Stimulated activated CD4-positive, alpha-beta T cell treated with anti-CD3 and anti-CD28 coated beads, Interleukin-12 subunit alpha, Interleukin-12 subunit beta, amount 100 ng/mL, for 4 hours (primary cell): ENCODE measurements at regions not wholly inside any gene's neighbourhood (a gene's known extent, or its start where the extent isn't known, plus 50 kb on each side); places are given as distances from the start of the nearest gene placed in this dataset.
"Not testable (repeated sequence)": the region's sequence is repeated elsewhere in the genome, so short reads cannot be mapped to it uniquely, and the experiment has no call there.

Experiments
- DNase-seq: peaks from one replicate; pipeline ENCODE4 v3.0.0-alpha.2; 2020

DNA sequence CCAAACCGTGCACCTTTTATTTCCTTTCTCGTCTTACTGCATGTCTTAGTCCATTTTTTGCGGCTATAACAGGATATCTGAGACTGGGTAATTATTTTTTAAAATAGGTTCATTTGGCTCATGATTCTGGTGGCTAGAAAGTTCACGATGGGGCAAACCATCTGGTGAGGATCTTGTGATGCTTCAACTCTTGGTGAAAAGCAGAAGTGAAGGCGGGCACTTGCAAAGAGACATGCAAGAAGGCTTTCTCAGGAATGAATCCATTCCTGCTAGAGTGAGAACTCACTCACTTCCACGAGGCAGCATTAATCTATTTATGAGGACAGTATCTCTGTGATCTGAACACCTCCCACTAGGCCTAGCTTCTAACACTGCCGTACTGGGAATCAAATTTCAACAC lies 327.1 kb upstream of the RBMS1 start:
- DNase-seq, result no peak

DNA sequence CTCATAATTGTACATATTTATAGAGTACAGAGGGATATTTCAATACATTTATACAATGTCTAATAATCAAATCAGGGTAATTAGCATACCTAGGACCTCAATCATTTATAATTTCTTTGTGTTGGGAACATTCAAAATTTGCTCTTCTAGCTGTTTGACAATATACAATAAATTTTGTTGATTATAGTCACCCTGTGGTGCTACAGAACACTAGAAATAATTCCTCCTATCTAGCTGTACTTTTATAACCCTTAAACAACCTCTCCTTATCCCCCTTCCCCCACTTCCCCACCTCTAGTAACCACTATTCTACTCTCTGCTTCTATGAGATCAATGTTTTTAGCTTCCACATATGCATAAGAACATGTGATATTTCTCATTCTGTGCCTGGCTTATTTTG lies 328.4 kb upstream of the RBMS1 start:
- no peak for DNase-seq

DNA sequence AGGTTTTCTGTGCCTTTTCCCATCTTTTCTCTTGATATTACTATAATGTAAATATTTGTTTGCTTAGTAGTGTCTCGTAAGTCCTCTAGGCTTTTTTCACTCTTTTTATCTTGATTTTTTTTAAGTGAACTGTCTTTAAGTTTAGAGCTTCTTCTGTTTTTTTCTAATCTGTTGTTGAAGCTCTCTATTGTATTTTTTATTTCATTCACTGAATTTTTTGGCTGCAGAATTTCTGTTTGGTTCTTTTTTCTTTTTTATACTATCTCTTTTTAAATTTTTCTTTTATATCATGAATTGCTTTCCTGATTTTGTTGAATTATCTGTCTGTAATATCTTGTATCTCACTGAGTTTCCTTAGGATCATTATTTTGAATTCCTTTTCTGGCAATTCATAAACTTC lies 331.8 kb upstream of the RBMS1 start:
- no peak for DNase-seq

DNA sequence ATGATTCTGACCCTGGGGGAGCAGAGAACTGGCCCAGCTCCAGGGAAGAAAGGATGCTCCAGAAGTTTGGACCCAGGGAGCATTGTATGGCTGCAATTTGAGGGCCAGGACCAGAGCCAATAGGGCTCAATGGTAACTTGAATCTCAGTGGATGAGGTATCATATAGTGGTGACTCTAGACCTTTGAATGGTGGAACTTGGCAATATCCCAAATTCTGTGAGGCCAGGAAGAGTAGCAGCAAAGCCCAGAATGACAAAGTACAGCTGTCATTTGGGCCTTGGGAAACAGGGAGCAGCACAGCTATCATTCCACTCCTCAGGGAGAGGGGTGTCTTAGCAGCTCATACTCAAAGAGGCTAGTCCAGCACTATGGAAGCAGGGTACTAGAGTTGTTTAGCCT lies 332.9 kb upstream of the RBMS1 start:
- no peak for DNase-seq

DNA sequence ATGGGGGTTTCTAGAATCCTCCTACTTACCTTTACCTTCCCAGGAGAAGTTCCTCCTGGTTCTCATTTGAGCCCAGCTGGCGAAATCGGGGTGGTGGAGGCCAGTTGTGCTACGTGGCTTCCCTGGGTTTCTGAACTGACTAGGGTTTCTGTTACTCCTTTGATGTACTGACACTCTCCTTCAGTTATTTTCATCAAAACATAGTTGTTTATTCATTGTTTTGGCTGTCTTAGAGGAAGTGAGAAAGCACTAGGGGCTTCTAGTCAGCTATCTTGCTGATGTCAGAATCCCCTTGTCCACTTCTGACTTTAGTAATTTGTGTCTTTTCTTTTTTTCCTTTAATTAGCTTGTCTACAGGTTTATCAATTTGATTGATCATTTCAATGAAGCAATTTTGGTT lies 332.2 kb upstream of the TANK start:
- DNase-seq, result no peak

DNA sequence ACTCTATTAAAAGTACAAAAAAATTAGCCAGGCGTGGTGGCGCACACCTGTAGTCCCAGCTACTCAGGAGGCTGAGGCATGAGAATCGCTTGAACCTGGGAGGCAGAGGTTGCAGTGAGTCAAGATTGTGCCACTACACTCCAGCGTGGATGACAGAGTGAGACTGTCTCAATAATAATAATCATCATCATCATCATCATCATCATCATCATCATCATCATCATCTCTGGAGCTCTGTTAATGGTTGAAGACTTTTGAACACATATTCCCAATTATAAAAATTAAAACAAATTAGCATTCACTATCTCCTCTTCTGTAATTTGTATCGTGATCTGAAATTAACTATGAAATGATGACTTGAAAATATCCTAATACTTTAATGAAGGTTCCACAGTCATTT lies 327.8 kb upstream of the TANK start:
- not testable (repeated sequence) for DNase-seq

DNA sequence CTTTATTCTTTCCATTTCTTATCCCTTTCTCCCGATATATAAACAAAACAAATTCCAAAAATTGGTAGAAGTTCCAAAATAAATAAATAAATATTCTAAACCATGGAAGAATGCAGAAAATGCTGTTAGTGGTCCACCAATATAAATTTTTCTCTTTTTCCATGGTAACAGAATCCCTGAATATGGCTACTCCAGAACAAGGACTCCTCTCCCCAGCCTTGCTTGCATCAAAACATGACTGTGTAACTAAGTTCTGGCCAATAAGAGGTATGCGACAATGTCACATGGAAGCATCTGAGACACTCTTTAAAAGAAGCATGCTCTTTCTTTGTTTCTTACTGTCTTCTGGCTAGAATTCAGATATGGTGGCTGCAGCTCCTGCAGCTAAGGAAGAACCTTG lies 325.1 kb upstream of the TANK start:
- DNase-seq, result no peak

DNA sequence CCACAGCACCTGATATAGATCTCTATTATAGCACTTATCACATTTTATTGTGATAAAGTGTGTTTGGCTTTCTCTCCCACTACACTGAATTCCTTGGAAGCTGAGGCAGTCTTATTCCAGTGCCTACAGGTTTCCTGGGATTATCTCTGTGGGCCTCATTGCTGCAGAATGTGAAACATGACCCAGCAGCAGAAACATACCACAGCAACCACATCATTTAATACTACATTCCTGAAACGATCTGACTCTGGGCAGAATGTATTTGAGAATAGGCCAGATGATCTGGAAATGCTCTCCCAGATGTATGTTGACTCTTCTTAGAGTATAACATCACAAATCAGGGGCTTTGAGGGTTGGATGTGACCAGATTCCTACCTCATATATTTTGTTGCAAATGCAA lies 323.5 kb upstream of the TANK start:
- no peak for DNase-seq

DNA sequence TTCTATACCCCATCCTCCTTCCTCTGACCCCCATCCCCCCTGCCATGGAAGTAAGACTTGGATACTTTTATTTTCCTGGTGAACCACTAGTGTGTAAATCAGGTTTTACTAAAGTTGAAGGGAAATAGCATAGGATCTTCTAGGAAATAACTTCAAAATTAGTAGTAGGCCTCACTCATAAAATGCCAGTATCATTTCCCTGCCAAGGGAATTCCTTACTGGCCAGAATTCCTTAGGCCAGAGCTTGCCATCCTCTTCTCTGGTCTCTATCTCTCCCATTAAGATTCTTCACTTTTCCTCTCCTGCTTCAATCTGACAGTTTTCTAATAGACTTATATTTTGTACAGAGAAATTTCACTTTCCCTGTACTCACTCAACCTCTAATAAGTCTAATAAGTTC lies 322.8 kb upstream of the TANK start:
- no peak for DNase-seq

DNA sequence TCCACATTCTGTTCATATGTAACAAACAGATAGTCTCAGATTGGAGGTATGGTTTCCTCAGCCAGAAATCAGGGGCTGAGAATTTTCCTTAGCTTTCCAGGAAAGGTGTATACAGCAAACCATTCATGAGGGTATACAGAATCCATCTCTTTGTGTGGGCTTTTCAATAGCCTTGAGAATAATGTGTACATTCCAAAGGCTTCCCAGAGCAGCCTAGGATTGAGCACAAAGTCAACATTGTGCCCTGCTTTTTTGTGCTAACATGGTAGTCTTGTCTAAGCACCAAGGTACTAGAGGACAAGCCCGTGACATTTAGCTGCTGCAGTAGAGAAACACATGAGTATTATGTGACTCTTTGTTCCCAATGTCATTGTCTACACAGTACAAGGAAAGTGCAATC lies 322.1 kb upstream of the TANK start:
- no peak for DNase-seq

DNA sequence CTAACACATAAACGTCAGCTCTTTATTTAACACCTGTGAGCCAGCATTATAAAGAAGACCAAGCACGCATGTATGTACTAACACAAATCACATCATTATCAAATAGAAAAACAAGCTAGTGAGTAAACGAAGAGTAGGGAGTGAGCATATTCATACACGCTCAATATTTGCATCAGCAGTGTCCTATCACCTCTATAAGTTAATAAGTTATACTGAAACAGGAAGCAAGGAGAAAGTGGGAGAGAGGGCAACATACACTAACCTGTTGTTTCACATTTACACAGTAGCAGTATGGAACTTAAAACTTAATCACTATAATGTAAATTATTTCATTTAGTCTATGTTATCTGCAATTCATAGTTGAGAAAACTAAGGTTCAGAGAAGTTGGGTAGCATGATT lies 321.5 kb upstream of the TANK start:
- no peak for DNase-seq

DNA sequence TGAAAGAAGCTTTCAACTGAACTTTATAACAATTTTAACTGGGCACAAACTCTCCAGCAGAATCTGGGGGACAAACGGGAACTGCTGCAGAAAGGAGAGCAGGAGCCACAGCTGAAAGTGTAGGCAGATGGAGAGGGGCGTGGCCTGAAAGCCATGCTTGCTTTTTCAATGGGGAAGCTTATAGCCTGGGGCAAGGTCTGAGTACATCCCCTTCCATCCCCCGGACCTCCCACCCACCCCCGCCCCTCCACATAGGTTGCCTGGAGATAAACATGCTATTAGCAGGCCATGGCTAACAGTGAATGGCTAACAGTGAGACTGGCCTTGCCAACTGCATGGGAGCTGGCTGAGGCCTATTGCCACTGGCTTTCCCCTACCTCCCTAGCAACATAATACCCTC lies 317.9 kb upstream of the TANK start:
- no peak for DNase-seq

DNA sequence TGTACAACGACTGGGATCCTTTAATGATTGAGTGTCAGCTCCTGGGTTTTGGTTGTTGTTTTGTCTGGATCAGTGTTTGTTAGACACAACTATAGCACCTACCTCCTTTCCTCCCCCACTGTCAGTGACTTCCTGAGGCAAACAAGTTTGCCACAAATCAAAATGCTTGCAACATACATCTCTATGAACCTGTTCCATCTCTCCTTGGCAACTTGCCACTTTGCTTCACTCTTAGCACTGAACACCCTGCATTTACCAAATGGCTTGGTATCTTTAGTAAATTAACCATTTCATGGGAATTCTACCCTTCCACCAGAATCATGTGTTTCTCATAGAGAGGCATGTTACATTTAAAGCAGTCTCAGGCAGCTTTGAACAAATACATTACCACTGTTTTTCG lies 301.1 kb upstream of the TANK start:
- DNase-seq, result no peak

DNA sequence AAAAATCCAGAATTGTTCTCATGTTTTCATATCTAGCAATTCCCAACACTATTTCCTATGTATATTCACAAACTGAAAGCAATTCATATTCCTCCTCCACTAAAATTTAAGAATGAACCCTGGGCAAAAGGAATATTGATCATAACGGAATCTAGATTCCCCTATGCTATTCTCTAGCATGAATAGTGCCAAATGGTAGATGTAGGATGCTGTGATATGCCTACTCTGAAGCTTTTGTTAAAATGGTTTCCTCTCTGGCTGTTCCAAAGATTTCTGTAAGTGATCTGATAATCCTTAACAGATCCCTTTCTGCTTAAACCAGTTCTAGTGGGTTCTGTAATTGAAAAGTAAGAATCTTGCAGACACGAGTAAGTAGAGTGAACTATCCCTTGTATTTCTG lies 298.0 kb upstream of the TANK start:
- DNase-seq, result no peak

DNA sequence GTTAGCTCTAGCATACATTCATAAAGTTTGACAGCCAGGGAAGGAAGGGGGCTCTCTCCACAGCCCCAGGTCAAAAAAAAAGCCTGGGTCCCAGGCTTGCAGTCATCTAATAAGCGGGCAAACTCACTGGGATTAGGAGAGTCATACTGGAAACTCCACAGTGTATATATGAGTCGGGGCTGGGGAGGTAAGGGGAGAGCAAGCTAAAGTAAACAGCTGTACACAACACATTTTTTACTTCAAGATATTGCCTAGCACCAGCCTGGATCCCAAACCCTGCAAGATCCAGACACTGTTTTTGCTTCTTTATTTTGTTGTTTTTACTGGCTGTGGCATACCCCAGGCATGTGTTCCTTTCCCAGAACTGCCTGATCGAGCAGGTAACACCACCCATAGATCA lies 291.3 kb upstream of the TANK start:
- no peak for DNase-seq

DNA sequence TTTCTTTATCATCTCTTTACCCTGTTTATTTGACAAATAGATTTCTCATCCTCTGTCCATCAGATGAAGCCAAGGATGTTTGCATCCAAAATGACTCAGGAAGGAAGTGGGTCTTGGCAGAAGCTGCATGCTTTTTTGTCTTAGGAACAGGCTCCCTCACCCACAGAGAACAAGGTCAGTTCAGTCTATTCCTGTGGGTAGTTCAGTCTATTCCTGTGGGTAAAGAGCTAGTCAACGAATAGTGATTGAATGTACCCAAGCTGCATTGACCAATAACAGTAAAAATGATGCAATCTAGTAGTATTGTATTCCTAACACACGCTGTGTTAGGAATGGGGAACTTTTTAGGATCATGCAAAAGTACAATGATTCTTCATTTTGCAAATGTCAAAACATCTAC lies 290.8 kb upstream of the TANK start:
- DNase-seq, result no peak

DNA sequence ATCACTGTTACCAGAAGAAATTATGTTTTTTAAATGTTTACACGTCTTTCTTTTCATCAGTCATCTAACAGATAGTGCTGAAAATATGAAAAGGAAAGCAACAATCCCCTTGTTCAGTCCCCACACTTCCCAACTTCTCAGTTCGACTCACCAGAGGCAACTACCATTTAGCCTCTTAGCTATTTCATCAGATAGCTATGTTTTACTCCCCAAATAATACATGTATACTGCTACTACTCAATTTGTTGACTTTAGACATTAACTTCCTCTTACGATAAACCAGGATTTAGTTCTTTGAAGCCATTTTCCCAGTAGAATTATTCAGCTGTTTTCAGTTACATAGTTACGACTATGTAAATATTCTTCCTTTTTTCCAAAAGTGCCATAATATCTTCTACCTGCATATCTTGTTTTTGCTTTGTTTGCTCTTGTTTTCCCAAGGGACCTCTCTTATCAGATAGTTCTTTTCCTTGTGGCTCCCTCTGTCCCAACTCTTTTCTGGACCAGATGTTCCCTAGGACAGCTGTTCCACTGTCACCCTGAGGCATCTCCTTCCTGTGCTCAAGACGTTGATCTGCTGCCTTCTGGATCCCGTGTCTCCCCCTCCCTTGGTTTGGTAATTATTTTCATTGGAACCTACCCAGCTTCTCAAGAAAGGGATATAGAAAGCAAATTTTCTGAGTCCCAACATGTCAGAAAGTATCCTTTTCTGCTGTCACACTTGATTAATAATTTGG lies 289.3 kb upstream of the TANK start:
- no peak for DNase-seq

DNA sequence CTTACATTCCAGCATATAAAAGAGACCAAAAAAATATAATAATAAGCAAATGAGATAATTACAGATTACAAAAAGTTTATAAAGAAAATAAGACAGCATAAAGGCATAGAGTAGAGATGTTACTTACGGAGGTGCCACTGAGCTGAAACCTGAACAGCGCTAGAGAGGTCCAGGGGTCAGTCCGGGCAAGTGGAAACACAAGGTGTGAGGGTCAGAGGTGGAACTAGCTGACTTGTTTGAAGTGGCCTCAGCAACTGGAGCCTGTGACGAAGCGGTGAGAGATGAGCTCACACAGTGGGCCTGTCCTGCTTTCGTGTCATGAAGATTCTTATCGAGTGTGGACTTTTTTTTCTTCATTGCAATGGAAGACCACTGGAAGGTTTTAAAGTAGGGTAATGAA lies 288.3 kb upstream of the TANK start:
- DNase-seq, result no peak

DNA sequence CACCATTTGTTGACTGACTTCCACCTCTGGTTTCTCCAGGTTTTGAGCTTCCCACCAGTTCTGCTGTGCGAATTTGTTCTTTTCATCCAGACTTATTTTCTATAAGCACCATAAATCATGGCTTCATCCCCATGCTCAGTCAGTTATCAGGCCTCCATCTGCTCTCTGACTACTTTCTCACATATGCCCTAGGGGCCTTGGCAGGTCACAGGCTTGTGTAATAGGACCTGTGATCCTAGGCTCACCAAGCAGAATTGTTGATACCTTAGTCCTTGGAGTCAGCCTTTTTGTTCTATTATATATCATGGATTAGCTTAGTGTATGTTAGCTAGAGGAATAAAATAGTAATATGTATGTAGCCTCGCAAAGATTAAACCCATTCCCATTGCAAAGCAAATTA lies 284.2 kb upstream of the TANK start:
- no peak for DNase-seq

DNA sequence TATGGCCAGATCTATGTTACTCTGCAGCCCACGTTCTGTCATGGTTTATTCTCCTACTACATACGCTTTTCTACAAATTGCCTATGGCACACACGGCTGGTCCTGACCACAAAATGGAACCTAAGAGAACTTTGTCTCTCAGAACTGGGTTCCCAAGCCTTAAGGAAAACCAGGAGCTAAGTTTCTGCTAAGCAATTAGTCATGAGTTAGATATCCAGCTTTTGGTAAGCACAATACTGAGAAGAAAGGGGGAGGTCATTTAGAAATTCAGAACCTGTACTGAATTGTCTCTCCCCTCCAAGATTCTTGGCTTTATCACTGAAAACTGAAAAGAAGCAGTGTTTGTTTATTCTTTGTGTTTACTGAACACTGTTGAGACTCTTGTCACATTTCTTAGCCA lies 283.5 kb upstream of the TANK start:
- DNase-seq, result no peak

DNA sequence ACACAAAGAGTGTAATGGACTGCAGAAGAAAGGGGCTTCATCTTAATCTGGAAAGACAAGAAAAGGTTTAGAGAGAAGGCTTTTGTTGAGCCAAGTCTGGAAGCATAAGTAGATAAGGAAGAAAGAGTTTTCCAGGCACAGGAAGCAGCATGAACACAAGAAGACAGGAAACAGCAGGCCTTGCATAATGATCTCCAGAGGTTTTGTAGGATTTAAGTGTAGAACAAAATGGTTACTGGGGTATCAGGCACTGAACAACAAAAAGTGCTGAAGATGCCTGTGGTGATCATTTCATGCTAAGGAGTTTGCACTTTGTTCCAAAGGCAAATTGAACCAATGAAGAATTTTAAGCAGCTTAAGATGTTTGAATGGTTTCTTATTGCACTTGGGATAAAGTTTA lies 281.6 kb upstream of the TANK start:
- no peak for DNase-seq

DNA sequence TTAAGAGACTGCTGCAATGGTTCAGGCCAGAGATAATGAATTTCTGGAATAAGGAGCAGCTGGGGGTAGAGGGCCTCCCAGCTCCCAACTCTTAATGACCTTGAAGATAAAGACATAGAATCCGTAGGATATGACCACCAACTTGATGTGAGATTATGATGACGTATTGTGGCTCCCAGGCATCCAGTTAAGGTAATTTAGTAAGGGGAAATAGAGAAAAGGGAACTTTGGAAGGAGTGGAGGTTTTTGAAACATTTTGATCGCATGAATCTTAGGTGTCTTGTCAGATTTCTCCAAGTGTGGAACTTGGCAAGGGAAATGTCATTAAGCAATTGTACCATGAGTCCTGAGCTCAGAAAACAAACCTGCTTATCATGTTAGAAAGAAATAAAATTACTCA lies 277.3 kb upstream of the TANK start:
- DNase-seq, result no peak

DNA sequence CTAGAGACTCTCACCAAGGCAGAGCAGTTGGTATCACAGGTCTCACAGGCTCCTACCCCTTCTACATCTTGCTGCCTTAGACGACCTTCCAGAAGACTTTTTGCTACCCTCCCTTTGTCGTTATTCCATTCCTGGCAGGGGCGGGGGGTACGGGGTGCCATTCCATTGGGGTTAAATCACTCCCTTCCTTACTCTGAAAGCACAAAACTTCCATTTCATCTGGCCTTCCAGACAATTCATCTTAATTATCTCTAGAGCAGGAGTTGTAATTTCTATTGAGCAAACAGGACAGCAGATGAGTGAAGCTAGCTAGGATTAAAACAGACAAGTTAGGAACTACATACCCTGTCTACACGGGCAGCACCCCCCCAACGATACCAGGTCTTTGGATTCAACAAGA lies 276.2 kb upstream of the TANK start:
- DNase-seq, result no peak

DNA sequence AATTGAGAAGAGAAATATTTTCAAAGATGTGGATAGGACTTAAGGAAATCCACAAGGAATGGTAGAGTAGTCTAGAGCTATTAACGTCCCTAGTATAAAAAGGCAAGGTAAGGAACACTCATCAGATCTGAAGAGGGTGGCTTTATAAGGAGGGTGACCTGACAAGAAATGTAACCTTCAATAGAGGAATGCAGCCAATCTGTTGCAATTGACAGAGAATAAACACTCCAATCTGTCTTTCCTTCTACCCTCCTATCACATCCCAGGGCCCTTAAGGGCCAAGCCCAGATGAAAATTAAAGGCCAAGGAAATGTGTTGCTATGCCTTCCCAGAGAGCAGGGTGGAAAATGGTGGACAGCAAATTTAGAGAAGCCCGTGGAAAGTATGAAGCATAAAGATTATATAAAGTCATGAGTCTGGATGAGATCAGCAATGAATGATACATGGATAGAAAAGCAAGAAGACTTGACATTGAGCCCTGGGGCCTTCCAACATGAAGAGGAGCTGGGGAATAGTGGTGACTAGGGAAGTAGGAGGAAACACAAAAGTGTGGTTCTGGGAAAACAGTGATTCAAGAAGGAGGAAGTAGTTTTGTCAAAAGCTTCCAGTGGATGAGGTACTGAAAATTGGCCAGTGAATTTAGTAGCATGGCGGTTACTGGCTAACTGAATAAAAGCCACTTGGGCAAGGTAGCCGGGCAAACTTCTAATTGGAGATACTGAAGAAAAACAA lies 270.6 kb upstream of the TANK start:
- no peak for DNase-seq
